Stimulated activated CD8-positive, alpha-beta memory T cell treated with anti-CD3 and anti-CD28 coated beads, Interleukin-12 subunit alpha, Interleukin-12 subunit beta, amount 100 ng/mL, for 24 hours (primary cell): ENCODE measurements at regions not wholly inside any gene's neighbourhood (a gene's known extent, or its start where the extent isn't known, plus 50 kb on each side); places are given as distances from the start of the nearest gene placed in this dataset.

Experiments
- DNase-seq: peaks from one replicate; pipeline ENCODE4 v3.0.0-alpha.2; 2020; ENCODE audit errors: extremely low read depth

DNA sequence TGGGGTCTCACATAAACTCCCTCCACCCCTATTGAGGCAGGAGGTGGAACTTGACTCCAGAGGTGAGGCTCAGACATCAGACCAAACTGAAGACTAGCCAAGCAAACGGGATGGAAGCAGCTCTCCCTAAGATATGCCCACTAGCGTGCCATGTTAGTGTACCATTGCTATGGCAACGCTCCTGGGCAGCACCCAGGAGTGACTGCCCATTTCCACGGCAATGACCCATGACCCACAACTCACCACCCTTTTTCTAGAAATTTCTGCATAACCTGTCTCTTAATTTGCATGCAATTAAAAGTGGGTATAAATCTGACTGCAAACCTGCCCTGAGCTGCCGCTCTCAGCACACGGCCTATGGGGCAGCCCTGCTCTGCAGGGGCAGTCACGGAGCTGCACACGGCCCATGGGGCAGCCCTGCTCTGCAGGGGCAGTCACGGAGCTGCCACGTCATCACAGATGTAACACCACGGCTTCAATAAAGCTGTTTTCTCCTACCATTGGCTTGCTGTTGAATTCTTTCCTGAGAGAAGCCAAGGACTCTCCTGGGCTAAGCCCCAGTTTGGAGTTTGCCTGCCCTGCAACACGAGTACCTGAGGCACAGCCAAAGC, 164.3 kb downstream of the RBFOX3 start:
- no peak for DNase-seq

- no peak for DNase-seq
Observed at GRCh38 chr17:79444198-79444597, 166.7 kb downstream of the RBFOX3 start.

DNA sequence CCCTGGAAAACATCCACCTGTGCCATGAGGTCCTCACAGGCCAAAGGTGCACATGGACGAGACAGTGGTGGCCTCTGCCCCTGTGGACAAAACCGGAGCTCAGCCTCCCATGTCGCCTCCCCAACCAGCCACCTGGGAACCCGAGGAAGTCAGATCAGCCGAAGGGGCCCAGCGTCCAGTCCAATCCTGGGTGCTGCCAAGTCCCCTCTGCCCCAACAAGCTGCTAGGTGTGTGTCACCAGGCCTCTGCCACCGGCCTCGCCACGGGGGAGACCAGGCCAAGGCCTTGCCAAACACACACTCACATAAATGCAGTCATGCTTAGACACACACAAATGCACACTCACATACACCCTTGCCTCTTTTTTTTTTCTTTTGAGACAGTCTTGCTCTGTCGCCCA, 167.8 kb downstream of the RBFOX3 start:
- no peak for DNase-seq

DNA sequence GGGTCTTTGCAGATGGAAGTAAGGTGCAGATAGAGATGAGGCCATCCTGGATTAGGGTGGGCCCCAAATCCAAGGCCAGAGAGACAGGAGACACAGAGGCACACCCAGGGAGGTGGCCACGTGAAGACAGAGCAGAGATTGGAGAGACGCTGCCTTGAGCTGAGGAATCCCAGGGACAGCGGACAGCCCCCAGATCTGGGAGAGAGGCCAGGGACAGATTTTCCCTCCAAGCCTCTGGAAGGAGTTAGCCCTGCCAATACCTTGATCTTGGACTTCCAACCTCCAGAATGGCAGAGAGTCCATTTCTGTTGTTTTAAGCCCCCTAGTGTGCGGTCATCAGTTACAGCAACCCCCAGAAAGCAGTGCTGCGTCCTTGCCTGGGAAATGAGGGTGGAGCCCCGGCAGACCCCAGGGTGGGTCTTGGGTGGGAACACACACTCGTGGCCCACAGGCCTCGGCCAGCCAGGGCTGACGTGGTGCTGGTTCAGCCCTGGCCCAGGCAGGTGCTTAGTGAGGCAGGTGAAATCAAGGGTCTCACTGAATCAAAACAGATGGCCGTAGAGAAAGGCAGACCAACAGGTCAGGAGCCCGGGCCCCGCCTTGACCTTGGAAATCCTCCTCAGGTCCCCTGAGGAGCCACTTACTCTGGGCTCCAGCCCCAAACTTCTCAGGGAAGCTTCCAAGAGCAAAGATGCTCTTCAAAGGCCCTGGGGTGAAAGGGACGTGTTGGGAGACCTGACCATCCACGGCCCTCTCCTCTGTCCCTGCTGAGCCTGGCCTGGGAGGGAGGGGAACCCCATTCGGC, 169.3 kb downstream of the RBFOX3 start:
- DNase-seq = no peak

DNA sequence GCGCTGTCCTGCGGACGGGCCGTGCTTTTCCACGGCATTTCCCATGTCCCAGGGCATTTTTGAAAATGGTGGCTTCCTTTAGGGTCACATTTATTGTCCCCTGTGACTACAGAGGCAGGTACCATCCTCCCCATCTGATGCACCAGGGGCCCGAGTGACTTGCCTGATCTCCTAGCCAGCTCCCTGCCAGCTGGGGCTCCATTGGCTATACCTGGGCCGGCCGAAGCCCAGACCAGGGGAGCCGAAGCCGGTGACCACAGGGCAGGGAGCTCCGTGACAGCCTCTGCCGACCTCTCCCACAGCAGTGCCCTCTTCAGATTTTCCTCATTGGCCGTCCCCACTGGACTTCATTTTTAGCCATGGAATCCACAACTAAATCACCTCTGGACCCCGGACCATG, 170.6 kb downstream of the RBFOX3 start:
- no peak for DNase-seq

DNA sequence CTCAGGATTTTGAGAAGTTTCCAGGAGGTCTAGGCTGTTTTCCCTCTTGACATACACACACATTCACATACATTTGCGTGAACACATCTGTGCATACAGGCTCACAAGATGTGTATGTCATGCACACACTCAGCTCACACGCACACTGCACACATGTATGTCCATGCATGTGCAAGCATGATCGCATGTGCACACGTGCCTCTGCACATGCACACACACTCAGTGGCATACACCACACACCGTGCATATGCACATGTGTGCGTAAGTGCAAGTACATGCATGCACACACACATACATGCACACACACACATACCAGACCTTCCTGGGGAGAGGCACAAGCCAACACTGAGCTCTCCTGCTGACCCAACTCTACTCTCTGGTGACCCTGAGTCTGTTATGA, 171.4 kb downstream of the RBFOX3 start:
- no peak for DNase-seq

DNA sequence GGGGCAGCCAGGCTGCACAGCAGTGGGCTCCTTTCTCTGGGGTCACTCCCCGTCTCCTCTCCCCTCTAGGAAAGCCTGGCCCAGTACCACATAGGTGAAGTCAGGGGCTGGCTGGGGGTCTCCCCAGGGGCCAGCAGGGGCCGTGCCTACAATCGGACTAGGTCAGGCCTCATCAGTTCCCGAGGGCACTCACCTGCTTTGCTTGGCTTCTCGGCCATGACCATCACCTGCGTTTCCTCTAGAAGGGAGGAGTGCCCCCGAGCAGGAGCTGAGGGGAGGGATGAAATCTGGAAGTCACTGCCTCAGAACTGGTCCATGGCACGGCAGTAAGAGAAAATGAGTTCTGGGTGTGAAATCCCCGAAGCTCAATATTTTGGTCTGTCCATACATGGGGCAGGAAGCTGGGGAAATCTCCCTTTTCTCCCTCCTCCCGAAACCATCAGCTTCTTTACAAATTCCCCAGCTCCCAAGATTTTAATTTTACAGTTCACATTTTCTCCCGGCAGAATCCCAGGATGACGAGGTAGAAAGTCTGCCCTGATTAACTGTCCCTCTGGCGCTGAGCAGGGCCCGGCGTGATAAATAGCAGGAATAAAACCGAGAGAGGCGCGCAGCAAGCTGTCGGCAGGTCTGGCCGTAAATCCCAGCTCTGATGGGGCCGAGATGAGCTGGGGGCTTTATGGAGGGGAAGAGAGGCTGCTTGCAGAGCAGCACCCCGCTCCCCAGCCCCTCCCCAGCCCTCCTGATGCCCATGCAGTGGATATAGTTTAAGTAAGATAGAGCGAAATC, 172.1 kb downstream of the RBFOX3 start:
- DNase-seq = no peak

DNA sequence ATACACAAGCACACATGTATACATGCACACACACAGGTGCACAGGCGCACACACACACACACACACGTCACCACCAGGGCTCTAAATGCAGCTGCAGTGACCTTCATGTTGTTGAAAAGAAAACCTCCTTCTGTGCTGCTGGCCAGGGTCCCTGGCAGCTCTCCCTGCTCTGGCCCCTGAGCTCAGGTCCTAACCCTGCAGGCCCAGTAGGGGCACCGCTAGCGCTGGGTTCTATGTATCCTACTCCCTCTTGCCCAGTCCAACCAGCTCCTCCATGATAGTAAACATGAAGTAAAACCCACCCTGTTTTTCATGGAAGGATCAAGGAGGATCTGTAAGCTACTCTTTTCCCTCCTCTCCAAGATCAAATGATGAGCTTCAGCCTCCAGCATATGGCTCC, 172.8 kb downstream of the RBFOX3 start:
- DNase-seq = no peak

DNA sequence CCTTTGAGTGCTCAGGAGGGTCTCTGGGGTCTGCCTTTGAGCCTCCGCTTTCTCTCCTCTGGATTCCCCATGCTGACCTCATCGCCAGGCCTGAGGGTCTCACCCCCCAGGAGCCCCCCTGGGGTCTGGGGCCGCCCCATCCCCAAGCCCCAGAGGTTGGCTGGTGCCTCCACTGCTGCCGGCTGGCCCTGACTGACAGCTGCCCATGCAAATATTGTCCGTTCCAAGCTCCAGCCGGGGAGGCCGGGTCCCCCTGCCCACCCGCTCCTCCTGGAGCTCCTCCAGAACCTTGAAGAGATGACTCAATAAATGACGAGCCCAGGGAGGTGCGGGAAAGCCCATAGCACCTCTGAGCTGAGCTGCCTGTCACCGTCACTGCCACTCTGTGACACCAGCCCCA, 173.8 kb downstream of the RBFOX3 start:
- DNase-seq = no peak

GRCh38 chr17:79435962-79436361, 174.9 kb downstream of the RBFOX3 start:
- DNase-seq = no peak

DNA sequence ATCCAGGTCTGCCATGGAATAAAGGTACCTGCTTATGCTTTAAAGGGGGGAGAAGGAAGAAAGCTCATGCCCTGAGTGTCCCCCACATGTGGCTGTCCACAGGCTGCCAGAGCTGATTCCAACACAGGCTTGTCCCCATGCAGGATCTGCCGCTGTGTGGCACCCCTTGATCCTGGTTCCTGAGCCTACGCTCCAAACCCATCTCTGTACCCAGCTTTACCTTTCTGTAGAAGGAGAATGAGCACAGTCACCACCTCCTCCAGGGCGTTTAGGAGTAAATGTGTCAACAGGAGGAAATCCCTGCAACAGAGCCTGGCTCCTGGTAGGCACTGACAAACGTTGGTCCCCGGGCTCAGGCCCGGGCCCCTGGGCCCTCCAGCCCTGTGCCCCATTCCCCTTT, 175.6 kb downstream of the RBFOX3 start:
- no peak for DNase-seq

DNA sequence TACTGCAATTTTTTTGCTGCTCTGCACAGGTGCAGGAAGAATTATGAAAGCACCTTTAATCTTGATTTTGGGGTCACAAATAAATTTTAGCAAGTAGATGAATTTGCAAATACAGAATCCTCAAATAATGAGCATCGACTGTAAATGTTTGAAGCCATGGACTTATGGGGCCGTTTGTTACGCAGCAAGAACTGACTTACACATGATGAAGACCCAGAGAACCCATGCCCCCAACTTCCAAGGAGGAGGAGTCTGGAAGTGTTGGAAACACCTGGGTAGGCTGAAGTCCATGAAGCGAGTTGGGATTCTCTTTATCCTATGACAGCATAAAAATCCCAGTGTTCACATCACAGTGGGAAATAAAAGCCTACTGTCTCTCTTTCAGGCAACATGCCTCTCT, 176.6 kb downstream of the RBFOX3 start:
- no peak for DNase-seq

DNA sequence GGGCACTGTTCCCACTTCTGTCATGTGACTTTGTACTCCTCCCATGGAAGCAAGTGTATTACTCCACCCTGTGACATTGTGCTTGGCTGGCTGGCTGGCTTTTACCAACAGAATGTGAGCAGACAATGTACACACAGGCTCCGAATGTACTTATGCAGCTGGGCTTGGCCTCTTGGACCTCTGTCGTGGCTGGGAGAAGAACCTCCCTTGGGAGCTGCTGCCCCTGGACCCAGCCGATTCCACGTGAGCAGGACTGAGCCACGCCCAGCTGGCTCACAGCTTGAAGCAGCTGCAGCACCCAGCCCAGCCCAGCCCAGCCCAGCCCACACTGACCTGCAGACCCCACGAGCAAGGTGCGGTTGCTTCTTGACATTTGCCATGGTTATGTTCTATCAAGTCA, 177.5 kb downstream of the RBFOX3 start:
- DNase-seq = no peak

DNA sequence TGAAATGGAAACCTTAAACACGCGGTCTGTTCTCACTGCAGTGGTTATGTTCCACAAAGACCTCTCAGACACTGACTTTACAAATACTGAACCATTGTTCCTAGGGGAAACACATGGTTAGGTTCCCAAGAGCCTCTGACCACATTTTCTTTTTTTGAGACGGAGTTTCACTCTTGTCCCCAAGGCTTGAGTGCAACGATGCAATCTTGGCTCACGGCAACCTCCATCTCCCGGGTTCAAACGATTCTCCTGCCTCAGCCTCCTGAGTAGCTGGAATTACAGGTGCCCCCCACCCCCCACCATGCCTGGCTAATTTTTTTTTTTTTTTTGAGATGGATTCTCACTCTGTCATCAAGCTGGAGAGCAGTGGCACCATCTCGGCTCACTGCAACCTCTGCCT, 179.7 kb downstream of the RBFOX3 start:
- DNase-seq = no peak

DNA sequence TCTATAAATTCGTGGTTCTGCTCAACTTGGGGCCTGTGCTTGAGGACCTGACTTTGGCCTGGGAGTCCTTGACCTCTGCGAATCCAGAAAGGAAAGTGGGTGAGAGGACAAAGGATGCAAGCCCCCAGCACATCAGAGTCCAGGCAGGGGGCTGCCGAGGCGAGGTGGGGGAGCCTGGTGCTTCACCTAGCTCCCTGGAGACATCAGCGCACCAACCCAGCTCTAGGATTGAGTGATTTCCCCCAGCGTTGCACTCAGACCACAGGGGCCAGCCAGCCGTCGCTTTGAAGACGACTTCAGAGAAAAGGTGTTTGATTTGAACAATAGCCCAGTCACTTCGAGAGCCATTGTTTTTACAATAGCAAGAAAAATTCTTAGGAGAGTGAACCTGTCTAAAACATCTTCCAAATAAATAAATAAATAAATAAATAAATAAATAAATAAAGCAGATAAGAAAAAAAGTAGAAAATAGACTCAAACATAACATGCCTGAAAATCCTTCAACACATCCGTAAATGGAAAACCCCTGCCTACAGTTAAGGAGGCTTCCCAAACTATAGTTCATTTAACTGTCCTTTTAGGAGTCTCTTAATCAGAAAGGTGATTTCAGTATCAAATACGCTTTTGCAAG, 180.9 kb downstream of the RBFOX3 start:
- DNase-seq = no peak

- DNase-seq = no peak
Observed at GRCh38 chr17:79428988-79429387, 181.9 kb downstream of the RBFOX3 start.

DNA sequence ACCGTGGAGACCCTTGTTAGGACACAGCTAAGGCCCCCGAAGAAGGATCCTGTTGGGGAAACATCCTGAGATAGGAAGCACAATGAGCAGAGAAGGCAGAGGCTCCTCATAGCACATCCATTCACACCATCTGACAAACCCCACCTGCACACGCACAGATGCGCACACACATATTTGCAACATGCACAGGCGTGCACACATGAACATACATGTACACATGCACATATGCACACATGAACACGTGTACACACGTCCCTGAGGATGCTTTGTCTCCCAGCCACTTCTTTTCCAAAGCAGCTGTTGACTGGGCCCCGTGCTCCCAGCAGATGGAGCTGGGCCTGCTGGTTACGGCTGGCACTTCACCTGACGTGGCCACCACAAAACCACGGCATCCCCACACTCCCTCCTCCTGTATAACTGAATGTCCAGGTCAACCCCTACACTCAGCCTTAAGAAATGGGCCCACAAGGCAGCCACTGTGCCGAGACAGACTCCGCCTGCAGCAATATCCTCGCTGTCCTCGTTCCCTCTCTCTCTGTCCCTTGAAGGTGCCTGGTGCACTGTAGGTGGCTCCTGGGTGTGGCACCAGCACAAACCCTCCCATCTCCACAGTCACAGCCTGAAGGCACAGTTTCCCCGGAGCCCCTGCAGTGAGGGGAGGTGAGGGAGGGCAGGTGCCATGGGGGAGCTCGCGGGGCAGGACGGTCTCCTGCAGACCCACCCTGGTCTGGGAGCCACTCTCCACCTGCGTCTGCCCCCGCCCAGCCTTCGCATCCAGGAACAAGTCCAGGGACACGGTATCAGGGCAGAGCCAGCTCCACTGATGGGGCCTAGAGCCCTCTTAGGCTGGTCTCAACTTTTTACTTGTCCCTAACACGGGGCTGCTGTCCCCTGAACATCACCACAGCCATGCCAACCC, 183.0 kb downstream of the RBFOX3 start:
- DNase-seq = no peak

- no peak for DNase-seq
Observed at GRCh38 chr17:79425686-79426085, 185.2 kb downstream of the RBFOX3 start.

DNA sequence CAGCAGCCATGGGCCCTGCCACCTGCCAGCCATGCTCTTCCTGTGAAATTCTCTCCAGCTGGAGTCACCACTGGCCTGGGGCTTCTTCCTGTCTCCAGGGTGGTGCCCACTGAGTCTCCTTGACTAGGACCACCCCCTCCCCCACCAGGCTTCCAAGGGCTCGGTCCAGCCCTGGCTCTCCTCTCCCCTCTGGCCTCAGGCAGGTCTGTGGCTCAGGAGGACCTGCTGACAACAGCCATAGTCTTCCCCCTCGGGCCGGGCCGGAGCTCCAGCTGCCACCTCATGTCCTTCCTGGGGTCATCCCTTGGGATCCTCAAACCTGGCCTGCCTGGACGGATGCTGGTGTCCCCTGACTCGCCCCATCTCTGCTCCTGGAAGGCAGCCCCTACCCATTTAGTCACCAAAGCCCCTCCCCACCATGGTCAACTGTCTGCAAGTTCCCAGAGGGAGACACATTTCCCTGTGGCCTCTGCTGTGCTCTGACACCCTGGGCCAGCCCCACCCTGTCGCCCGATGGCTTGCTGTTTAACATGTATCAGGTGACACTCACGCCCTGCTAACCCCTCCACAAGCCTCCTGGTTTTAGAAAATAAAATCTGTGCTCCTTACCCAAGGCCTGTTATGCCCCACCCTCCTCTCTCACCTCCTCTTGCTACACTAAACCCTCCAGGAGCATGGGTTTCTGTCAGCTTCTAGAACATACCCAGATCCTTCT, 186.2 kb downstream of the RBFOX3 start:
- DNase-seq = no peak

DNA sequence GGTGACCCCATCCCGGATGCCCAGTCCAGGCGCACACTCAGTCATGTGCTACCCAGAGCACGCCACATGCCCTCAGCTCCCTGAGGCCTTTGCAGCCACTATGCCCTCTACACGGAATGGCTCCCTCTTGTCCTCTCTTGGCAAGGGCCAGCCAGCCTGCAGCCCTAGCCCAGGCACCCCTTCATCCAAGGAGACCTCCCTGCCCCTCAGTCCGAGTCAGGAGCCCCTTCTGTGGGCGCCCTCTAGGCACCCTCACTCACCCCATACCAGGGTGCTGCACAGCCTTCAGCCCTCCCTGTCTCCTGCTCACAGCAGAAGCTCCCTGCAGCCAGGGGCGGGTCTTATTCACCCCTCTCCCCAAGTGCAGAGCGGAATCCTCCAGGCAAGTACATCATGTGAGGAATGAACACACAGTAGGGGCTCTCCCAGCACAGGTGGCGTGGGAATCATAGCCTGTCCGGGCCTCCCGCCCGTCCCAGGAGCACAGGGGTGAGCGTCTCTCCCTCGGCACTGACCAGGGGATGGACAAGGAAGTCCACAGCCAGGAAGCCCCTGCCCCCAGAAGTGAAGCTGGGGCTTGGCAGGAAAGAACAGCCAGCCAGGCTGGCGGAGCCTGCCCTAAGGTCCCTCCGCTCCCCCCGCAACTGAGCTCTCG, 186.9 kb downstream of the RBFOX3 start:
- no peak for DNase-seq
